Fibroblast of villous mesenchyme (primary cell): ENCODE measurements at regions not wholly inside any gene's neighbourhood (a gene's known extent, or its start where the extent isn't known, plus 50 kb on each side); places are given as distances from the start of the nearest gene placed in this dataset.
"Not testable (repeated sequence)": the region's sequence is repeated elsewhere in the genome, so short reads cannot be mapped to it uniquely, and the experiment has no call there.

Source experiments
- DNase-seq: peaks from one replicate; pipeline ENCODE4 v3.0.0-alpha.2; 2010; ENCODE audit warnings: low read depth
- H3K4me3 ChIP-seq: 2 replicates; pipeline ENCODE4 v1.5.1; 2011; ENCODE audit warnings: low read depth, mild to moderate bottlenecking, low read length
- CTCF ChIP-seq: IDR thresholded peaks from 2 replicates; pipeline ENCODE4 v1.5.1; 2012; ENCODE audit warnings: low read depth, mild to moderate bottlenecking, low read length; ENCODE audit not compliant: insufficient read depth

GRCh38 chr10:114714281-114714741, 56.2 kb upstream of the ABLIM1 start:
- TF ChIP-seq CTCF, result no peak
- DNase-seq, result peak; percentile 89
- no peak overlapping the region for H3K4me3 ChIP-seq

GRCh38 chr10:114715171-114715670, 57.1 kb upstream of the ABLIM1 start:
- no peak for TF ChIP-seq CTCF
- no peak overlapping the region for H3K4me3 ChIP-seq
- DNase-seq, result peak; percentile 42

GRCh38 chr10:114716811-114717404, 58.8 kb upstream of the ABLIM1 start:
- DNase-seq, result no peak
- TF ChIP-seq CTCF, result no peak
- H3K4me3 ChIP-seq, result no peak overlapping the region

GRCh38 chr10:114717881-114718280, 59.8 kb upstream of the ABLIM1 start:
- not testable (repeated sequence) for H3K4me3 ChIP-seq, DNase-seq

- H3K4me3 ChIP-seq, result no peak overlapping the region
- no peak for TF ChIP-seq CTCF
- DNase-seq, result no peak
Observed at GRCh38 chr10:114718374-114718773, 60.3 kb upstream of the ABLIM1 start.

GRCh38 chr10:114719311-114719710, 61.2 kb upstream of the ABLIM1 start:
- no peak for DNase-seq
- no peak for TF ChIP-seq CTCF
- no peak overlapping the region for H3K4me3 ChIP-seq

- H3K4me3 ChIP-seq, DNase-seq: not testable (repeated sequence)
Observed at GRCh38 chr10:114720023-114720422, 61.9 kb upstream of the ABLIM1 start.

- no peak overlapping the region for H3K4me3 ChIP-seq
- DNase-seq, result no peak
- TF ChIP-seq CTCF, result no peak
Observed at GRCh38 chr10:114720685-114721278, 62.7 kb upstream of the ABLIM1 start.

GRCh38 chr10:114722136-114722535, 64.1 kb upstream of the ABLIM1 start:
- DNase-seq, H3K4me3 ChIP-seq: not testable (repeated sequence)
